HFFc6 (cell line): ENCODE measurements at regions not wholly inside any gene's neighbourhood (a gene's known extent, or its start where the extent isn't known, plus 50 kb on each side); places are given as distances from the start of the nearest gene placed in this dataset.

Experiments used
- DNase-seq: peaks from one replicate; pipeline ENCODE4 v3.0.0-alpha.2; 2018
- H3K27ac Mint-ChIP-seq: 2 replicates; pipeline ENCODE4 v1.8.0; 2020; ENCODE audit warnings: mild to moderate bottlenecking, mixed read lengths
- H3K27me3 Mint-ChIP-seq: 2 replicates; pipeline ENCODE4 v1.8.0; 2021; ENCODE audit warnings: mild to moderate bottlenecking, moderate library complexity, mixed read lengths; ENCODE audit not compliant: insufficient read depth
- H3K36me3 Mint-ChIP-seq: 2 replicates; pipeline ENCODE4 v1.8.0; 2021; ENCODE audit warnings: low read depth, mixed read lengths
- H3K4me1 Mint-ChIP-seq: 2 replicates; pipeline ENCODE4 v1.8.0; 2020; ENCODE audit warnings: low read depth, mixed read lengths
- H3K4me3 Mint-ChIP-seq: 2 replicates; pipeline ENCODE4 v1.8.0; 2020; ENCODE audit warnings: mild to moderate bottlenecking, moderate library complexity, mixed read lengths
- H3K9me3 Mint-ChIP-seq: 2 replicates; pipeline ENCODE4 v1.8.0; 2020; ENCODE audit warnings: mild to moderate bottlenecking, mixed read lengths
- CTCF ChIP-seq: fragments of 200-600 bp; sonication (generic); IDR thresholded peaks from 2 replicates; pipeline ENCODE4 v1.5.0; 2021; ENCODE audit warnings: antibody characterized with exemption, mild to moderate bottlenecking

GRCh38 chr11:37533087-37533486, 935.1 kb upstream of the RAG2 start:
- Mint-ChIP-seq H3K9me3 (peaks cover 9% of the 10 kb centered on the region; the same call in 1 of the 2 replicates), H3K36me3 (no peaks in the 10 kb centered on the region), H3K4me3 (no peak overlapping the region), H3K4me1 (no peaks in the 10 kb centered on the region), H3K27me3 (peaks cover 3% of the 10 kb centered on the region), H3K27ac (no peak overlapping the region)
- DNase-seq, result no peak
- no peak for TF ChIP-seq CTCF

- H3K27me3 Mint-ChIP-seq, result peaks cover 3% of the 10 kb centered on the region
- H3K27ac Mint-ChIP-seq, result no peak overlapping the region
- H3K36me3 Mint-ChIP-seq, result no peaks in the 10 kb centered on the region
- no peaks in the 10 kb centered on the region for H3K4me1 Mint-ChIP-seq
- no peak for DNase-seq
- H3K9me3 Mint-ChIP-seq, result peaks cover 9% of the 10 kb centered on the region; the same call in 1 of the 2 replicates
- no peak overlapping the region for H3K4me3 Mint-ChIP-seq
- TF ChIP-seq CTCF, result no peak
Observed at GRCh38 chr11:37532271-37532670, 934.2 kb upstream of the RAG2 start.

GRCh38 chr11:37527545-37527944, 929.5 kb upstream of the RAG2 start:
- no peak for TF ChIP-seq CTCF
- Mint-ChIP-seq H3K27me3 (peaks cover 2% of the 10 kb centered on the region), H3K9me3 (peaks cover 9% of the 10 kb centered on the region; the same call in 1 of the 2 replicates), H3K4me3 (no peak overlapping the region), H3K36me3 (no peaks in the 10 kb centered on the region), H3K4me1 (no peaks in the 10 kb centered on the region), H3K27ac (no peak overlapping the region)
- DNase-seq, result no peak

- Mint-ChIP-seq H3K4me1 (no peaks in the 10 kb centered on the region), H3K4me3 (no peak overlapping the region), H3K36me3 (no peaks in the 10 kb centered on the region), H3K9me3 (peaks cover 16% of the 10 kb centered on the region; the same call in 1 of the 2 replicates), H3K27me3 (no peaks in the 10 kb centered on the region; the same call in 1 of the 2 replicates), H3K27ac (no peak overlapping the region)
- peak; percentile 75 for TF ChIP-seq CTCF
- DNase-seq, result no peak
Observed at GRCh38 chr11:37525336-37525735, 927.3 kb upstream of the RAG2 start.

- peaks cover 7% of the 10 kb centered on the region; the same call in 1 of the 2 replicates for H3K4me1 Mint-ChIP-seq
- no peak for DNase-seq
- H3K9me3 Mint-ChIP-seq, result peaks cover 32% of the 10 kb centered on the region
- no peak overlapping the region for H3K4me3 Mint-ChIP-seq
- H3K27ac Mint-ChIP-seq, result no peak overlapping the region
- no peak for TF ChIP-seq CTCF
- no peaks in the 10 kb centered on the region for H3K27me3 Mint-ChIP-seq
- H3K36me3 Mint-ChIP-seq, result peaks cover 9% of the 10 kb centered on the region; the same call in 1 of the 2 replicates
Observed at GRCh38 chr11:37519781-37520180, 921.7 kb upstream of the RAG2 start.
